ENCODE measurements at regions not wholly inside any gene's neighbourhood (a gene's known extent, or its start where the extent isn't known, plus 50 kb on each side); places are given as distances from the start of the nearest gene placed in this dataset.

GRCh38 chr5:125607018-125607417 lies 816.2 kb upstream of the GRAMD2B start:
- DNase-seq (ENCODE audit: low spot score) = no peak

- no peak for DNase-seq (ENCODE audit: low spot score)
These were observed 814.2 kb upstream of the GRAMD2B start for GRCh38 chr5:125609011-125609410.

GRCh38 chr5:125610892-125611291 lies 812.3 kb upstream of the GRAMD2B start:
- no peak for DNase-seq (ENCODE audit: low spot score)

- DNase-seq (ENCODE audit: low spot score) = no peak
These were observed 811.7 kb upstream of the GRAMD2B start for GRCh38 chr5:125611541-125611940.

- DNase-seq (ENCODE audit: low spot score) = no peak
These were observed 811.0 kb upstream of the GRAMD2B start for GRCh38 chr5:125612181-125612721.

- no peak for DNase-seq (ENCODE audit: low spot score)
These were observed 810.4 kb upstream of the GRAMD2B start for GRCh38 chr5:125612776-125613175.

GRCh38 chr5:125630237-125630636 lies 793.0 kb upstream of the GRAMD2B start:
- DNase-seq (ENCODE audit: low spot score) = no peak

GRCh38 chr5:125633523-125633922 lies 789.7 kb upstream of the GRAMD2B start:
- DNase-seq (ENCODE audit: low spot score) = no peak

GRCh38 chr5:125634216-125634835 lies 788.9 kb upstream of the GRAMD2B start:
- DNase-seq (ENCODE audit: low spot score) = no peak

GRCh38 chr5:125639858-125640257 lies 783.4 kb upstream of the GRAMD2B start:
- DNase-seq (ENCODE audit: low spot score) = no peak

- DNase-seq (ENCODE audit: low spot score) = no peak
These were observed 770.4 kb upstream of the GRAMD2B start for GRCh38 chr5:125652761-125653160.

- no peak for DNase-seq (ENCODE audit: low spot score)
These were observed 768.8 kb upstream of the GRAMD2B start for GRCh38 chr5:125654392-125654791.

GRCh38 chr5:125655156-125655555 lies 768.1 kb upstream of the GRAMD2B start:
- no peak for DNase-seq (ENCODE audit: low spot score)

GRCh38 chr5:125657936-125658335 lies 765.3 kb upstream of the GRAMD2B start:
- no peak for DNase-seq (ENCODE audit: low spot score)

- DNase-seq (ENCODE audit: low spot score) = no peak
These were observed 763.7 kb upstream of the GRAMD2B start for GRCh38 chr5:125659316-125660023.

- no peak for DNase-seq (ENCODE audit: low spot score)
These were observed 762.8 kb upstream of the GRAMD2B start for GRCh38 chr5:125660231-125660895.

- DNase-seq (ENCODE audit: low spot score) = no peak
These were observed 761.6 kb upstream of the GRAMD2B start for GRCh38 chr5:125661584-125661983.

GRCh38 chr5:125668884-125669283 lies 754.3 kb upstream of the GRAMD2B start:
- DNase-seq (ENCODE audit: low spot score) = no peak

- DNase-seq (ENCODE audit: low spot score) = no peak
These were observed 749.8 kb upstream of the GRAMD2B start for GRCh38 chr5:125673359-125673950.

- DNase-seq (ENCODE audit: low spot score) = no peak
These were observed 743.7 kb upstream of the GRAMD2B start for GRCh38 chr5:125679522-125679921.

GRCh38 chr5:125683669-125684068 lies 739.5 kb upstream of the GRAMD2B start:
- no peak for DNase-seq (ENCODE audit: low spot score)

GRCh38 chr5:125685771-125686170 lies 737.4 kb upstream of the GRAMD2B start:
- no peak for DNase-seq (ENCODE audit: low spot score)
